ENCODE measurements at regions not wholly inside any gene's neighbourhood (a gene's known extent, or its start where the extent isn't known, plus 50 kb on each side); places are given as distances from the start of the nearest gene placed in this dataset.

DNA sequence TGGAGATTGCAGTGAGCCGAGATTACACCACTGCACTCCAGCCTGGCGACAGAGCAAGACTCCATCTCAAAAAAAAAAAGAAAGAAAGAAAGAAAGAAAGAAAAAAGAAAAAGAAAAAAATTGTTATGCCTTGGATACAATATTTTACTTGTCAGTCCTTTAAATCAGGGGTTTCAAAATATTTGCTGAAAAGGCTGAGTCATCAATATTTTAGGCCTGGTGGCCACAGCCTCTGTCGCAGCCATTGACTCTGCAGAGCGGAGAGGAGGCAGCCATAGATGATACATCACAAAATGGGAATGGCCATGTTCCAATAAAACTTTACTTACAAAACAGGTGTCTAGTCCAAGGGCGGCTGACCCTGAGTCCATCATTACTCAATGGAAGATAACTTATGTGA, 314.8 kb upstream of the SALL3 start:
- no peak for TF ChIP-seq GATA1 (IDR thresholded peaks at IDR 0.05; ENCODE audit: low read depth, low read length)
- TF ChIP-seq POLR2A (IDR thresholded peaks at IDR 0.05; ENCODE audit: low read length), result no peak

DNA sequence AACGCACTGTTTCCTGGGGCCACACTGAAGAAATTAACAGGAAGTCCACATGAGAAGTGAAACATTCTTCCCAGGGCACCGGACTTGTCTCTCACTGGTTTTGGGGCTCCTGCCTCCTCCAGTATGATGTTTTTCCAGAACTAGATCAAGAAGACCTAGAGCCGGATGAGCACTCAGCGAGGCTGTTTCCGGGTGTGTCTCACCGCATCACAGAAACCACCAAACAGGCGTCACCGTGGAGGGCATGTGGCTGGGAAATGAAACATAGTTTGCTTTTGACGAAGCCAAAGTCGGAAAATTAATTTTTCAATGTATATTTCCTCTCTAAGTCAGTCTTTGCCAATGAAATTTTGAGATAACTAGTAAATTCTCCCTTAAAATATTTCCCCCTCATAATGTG, 314.0 kb upstream of the SALL3 start:
- no peak for DNase-seq
- TF ChIP-seq POLR2A (IDR thresholded peaks at IDR 0.05; ENCODE audit: low read length) (no peak), GATA1 (IDR thresholded peaks at IDR 0.05; ENCODE audit: low read depth, low read length) (no peak)

More for the DNA sequence above, 314.8 kb upstream of the SALL3 start:
- DNase-seq, result no peak

DNA sequence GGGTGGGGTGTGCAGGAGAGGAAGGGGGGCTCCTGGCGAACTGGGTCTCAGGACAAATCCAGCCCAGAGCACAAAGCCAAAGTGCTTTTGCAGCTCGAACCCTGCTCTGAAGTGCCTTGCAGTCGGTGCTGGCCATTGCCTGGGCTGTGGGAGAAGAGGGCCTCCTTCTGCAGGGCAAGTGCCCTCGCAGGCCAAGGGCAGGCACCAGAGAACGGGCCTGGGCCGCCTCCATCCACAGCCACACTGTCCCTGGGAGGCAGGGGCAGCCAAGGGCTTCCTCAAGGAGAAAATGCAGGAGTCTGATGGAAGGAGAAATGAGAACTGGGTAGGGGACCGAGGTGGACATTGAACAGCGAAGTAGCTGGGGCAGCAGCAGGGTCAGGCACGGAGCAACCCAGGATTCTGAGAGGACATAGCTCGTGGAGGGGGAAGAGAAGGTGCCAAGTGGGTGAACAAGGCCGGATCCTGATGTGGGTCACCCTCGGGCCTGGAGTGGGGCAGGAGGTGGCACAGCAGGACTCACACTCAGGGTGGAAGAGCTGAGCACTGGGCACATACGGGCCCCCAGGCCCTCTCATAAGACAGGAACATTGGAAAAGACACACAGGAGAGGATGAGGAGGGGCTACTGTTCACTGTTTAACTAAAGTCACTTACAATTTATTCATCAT, 312.8 kb upstream of the SALL3 start:
- no peak for DNase-seq
- TF ChIP-seq POLR2A (IDR thresholded peaks at IDR 0.05; ENCODE audit: low read length) (no peak), GATA1 (IDR thresholded peaks at IDR 0.05; ENCODE audit: low read depth, low read length) (no peak)

DNA sequence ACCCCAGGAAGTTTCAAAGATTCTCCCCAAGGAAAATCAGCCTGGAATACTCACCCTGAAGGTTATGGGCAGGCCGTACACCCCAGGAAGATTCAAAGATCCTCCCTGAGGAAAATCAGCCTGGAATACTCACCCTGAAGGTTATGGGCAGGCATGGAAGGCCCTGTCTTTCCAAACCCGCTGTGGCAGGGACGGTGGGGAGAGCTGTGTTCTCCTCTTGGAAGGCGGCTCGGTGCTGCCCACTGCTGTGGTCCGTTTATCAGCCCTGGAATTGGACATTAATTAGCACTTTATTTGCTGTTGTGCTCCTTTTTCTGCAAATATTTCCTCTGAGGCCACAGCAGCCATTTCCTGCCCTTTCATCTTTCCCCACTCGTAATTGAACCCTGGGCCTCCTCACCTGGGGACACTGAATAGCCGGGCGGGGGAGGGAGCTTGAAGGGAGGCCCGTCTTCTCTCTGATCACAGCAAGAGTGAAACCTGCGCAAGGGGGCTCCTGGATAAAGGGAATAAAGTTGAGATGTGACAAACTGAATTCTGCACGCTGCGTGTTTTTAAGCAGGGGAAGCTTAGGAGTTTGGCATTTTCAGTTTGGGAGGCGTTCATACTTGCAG, 308.7 kb upstream of the SALL3 start:
- DNase-seq, result no peak
- no peak for TF ChIP-seq GATA1 (IDR thresholded peaks at IDR 0.05; ENCODE audit: low read depth, low read length)
- TF ChIP-seq POLR2A (IDR thresholded peaks at IDR 0.05; ENCODE audit: low read length), result no peak

DNA sequence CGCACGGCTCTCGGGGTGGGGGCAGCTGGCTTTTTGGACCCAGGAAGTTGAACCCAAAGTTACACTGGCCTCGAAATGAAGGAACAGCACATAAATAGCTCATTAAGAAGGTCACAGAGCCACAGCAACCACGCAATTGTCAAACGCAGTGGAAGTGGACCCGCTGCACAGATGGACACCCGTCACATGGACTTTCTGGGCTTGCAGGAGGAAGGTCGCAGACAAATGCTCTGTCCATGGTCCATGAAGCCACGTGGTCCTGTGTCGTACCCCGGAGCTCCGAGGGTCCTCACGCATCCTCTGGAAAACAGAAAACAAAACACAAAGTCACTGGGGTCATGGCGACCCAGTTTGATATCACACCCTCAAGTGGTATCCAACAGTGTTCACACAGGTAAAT, 308.1 kb upstream of the SALL3 start:
- DNase-seq, result no peak
- TF ChIP-seq POLR2A (IDR thresholded peaks at IDR 0.05; ENCODE audit: low read length), result no peak
- TF ChIP-seq GATA1 (IDR thresholded peaks at IDR 0.05; ENCODE audit: low read depth, low read length), result no peak

DNA sequence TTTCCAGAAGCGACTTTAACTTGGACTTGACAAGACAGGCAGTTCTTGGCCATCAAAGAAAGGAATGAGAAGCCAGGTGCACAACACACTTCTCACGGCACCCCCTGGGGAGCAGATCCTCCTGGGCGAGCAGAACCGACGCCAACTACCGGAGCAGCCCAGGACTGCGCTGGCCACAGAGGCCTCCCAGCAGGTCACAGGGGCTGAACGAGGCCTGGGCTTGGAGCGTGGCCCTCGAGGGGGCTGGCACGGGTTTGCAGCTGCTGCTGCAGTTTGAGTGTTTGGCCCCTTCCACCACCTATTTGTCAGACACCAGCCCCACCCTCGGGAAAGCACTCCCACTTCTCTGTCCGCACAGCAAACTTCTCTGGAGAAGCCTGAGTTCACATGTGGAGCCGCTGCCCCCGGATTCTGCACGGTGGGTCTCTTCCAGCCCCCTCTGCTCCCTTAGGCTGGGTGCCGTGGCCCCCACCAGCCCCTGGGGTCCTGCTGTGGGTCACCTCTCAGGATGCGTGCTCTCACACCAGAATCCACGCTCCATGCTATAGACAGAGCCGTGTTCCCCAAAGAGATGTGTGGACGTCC, 306.7 kb upstream of the SALL3 start:
- DNase-seq, result no peak
- no peak for TF ChIP-seq GATA1 (IDR thresholded peaks at IDR 0.05; ENCODE audit: low read depth, low read length)
- TF ChIP-seq POLR2A (IDR thresholded peaks at IDR 0.05; ENCODE audit: low read length), result no peak

DNA sequence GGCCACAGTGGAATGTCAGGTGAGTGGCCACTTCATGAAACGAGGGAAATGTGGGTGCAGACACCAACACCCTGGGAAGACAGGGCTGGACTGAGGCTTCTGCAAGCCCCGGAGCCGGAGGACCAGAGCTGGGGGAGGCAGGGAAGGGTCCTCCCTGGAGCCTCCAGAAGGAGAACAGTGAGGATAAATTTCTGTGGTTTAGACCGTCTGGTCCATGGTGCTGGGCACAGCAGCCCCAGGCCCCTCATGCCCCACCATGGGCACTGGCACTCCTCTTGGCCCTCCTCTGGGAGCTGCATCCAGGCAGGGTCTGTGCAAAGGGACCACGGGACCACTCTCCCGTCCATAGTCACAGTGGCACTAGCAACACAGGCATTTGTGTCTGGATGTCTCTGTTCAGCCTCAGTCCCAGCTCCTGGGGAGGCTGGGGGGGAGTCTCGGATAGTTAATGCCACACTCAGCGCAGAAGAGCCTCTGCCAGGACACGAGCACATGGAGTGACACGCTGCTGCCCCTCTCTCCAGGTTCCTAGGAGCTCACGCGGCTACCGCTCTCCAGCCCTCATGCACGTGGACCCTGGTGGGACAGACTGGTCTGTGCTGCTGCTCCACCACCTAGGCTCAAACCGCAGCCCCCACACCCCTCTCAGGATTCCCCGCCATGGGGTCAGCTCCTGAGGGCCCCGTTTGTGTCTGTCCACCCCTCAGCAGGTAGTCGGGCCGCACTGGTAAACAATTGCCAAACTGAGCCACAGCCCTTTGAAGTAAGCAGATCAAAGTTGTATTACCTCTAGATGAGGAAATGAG, 305.9 kb upstream of the SALL3 start:
- TF ChIP-seq POLR2A (IDR thresholded peaks at IDR 0.05; ENCODE audit: low read length), result no peak
- no peak for TF ChIP-seq GATA1 (IDR thresholded peaks at IDR 0.05; ENCODE audit: low read depth, low read length)
- no peak for DNase-seq

DNA sequence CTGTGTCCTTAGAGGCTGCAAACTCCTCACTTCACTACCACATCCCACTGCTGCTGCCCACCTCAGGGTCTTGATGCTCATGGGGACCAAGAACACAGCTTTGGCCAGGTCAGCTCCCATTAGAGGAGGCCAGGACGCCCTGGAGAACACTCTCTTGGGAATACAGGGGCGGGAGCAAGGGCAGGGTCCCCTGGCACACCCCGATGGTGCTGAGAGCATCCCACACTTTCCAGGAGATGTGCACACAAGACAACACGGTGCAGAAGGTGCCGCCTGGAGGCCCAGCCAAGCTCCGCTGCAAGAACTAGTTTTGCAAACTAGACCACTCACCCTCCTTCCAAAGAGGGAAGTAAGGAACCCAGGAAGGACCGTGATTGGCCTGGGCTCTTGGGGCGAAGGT, 304.4 kb upstream of the SALL3 start:
- TF ChIP-seq POLR2A (IDR thresholded peaks at IDR 0.05; ENCODE audit: low read length), result no peak
- no peak for TF ChIP-seq GATA1 (IDR thresholded peaks at IDR 0.05; ENCODE audit: low read depth, low read length)
- DNase-seq, result no peak

DNA sequence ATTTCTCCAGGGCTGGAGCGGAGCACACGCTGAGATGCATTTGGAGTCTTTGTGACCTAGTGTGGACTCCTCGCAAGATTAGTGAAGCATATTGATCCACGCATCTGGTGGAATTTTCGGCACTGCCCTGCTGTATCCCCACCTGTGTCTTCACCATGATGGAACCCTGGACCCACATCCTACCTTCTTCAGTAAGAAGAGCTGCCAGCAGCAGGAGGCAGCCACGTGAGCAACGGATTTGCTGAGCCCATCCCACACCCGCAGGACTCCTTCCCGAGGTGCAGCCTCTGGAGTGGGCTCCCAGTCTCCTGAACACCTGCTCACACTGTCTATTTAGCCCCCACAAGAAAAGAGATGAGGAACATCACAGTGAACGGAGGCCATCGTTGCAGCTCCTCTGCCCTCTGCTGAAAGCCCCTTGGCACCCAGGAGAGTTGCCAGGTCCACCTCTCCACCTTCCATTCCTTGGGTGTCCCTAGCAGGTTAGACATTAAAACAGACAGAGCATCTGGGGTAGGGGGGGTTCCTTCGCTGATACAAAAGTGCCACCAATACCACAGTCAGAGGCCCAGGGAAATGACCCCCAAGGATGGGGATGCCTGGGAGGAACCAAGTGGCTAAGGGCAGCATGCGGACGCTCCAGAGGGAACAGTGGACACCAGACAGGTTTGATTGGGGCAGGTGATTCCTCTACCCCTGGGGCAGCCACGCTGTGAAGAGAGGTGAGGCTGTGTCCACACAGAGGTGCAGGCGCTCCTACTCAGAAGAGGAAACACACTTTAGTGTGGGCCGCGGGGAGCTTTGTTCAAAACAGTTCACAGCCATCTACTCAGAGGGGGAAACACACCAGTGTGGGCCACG, 302.8 kb upstream of the SALL3 start:
- no peak for DNase-seq
- no peak for TF ChIP-seq POLR2A (IDR thresholded peaks at IDR 0.05; ENCODE audit: low read length)
- no peak for TF ChIP-seq GATA1 (IDR thresholded peaks at IDR 0.05; ENCODE audit: low read depth, low read length)

DNA sequence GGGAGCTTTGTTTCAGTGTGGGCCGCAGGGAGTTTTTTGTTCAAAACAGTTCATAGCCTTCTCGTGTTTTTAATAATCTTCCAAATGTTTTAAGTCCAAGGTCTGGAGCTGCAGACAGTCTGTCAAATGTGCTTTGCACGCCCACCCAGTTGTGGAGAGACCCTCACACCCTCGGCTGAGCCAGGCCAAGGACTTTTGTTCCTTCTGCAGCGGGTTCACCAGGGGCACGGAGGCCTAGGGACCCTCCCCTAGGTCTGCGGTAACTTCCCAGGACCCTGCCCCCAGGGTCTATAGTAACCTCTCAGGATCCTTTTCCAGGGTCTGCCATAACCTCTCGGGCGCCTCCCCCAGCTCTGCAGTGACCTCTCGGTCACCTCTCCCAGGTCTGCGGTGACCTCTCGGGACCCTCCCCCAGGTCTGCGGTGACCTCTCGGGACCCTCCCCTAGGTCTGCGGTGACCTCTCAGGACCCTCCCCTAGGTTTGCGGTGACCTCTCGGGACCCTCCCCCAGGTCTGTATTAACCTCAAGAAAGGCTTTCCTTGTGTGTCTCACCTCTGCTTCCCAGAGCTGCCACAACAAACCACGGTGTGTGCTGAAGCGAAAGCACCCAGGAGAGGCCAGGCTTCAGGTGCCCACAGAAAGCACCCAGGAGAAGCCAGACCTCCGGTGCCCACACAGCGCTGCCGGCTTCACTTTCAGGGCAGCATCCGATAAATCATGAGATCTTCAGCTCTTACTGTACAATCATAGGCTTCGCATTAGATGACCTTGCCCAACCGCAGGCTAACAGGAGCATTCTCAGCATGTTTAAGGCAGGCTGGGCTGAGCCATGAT, 301.9 kb upstream of the SALL3 start:
- DNase-seq, result no peak
- TF ChIP-seq GATA1 (IDR thresholded peaks at IDR 0.05; ENCODE audit: low read depth, low read length), result no peak
- no peak for TF ChIP-seq POLR2A (IDR thresholded peaks at IDR 0.05; ENCODE audit: low read length)

DNA sequence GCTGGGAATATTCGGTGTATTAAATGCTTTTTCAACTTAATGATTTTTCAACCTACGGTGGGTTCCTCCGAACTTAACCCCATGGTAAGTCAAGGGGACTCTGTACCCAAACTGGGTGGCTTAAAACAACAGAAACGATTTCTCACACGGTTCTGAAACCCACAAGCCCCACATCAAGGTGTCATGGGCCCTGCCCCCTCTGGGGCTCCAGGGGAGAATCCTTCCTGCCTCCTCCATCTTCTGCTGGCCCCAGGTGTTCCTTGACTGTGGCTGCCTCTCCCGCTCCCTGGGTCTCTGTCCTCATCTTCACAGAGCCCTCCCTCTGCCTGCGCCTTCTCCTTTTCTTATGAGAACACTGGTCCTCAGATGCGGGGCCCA, 301.3 kb upstream of the SALL3 start:
- no peak for DNase-seq

DNA sequence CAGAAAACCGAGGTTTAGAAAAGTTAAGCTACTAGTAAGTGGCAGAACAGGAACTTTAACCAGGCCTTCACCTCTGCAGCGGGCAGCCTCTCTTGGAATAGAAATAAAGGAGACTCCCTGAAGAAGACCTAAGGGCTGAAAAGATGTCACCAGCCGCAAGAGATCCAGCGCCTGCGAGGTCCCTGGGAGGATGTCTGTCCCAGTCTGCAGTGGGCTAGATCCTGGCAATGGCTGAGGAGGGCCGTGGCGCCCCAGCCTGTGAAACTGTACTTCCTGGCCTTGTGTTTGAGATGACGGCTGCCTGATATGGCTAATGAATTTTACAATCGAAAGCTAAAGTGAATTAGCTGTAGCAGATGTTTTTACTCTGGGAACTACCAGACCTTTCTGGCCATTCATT, 300.6 kb upstream of the SALL3 start:
- TF ChIP-seq GATA1 (IDR thresholded peaks at IDR 0.05; ENCODE audit: low read depth, low read length), result no peak
- TF ChIP-seq POLR2A (IDR thresholded peaks at IDR 0.05; ENCODE audit: low read length), result no peak
- DNase-seq, result no peak

More for the DNA sequence above, 301.3 kb upstream of the SALL3 start:
- TF ChIP-seq POLR2A (IDR thresholded peaks at IDR 0.05; ENCODE audit: low read length) (no peak), GATA1 (IDR thresholded peaks at IDR 0.05; ENCODE audit: low read depth, low read length) (no peak)

All from erythroblast (primary cell).